BLaER1 treated with 17β-estradiol and CSF1 and Interleukin-3, amounts not matched to agents 10 nM and 100 nM (cell line): ENCODE measurements at regions not wholly inside any gene's neighbourhood (a gene's known extent, or its start where the extent isn't known, plus 50 kb on each side); places are given as distances from the start of the nearest gene placed in this dataset.
"Not testable (repeated sequence)": the region's sequence is repeated elsewhere in the genome, so short reads cannot be mapped to it uniquely, and the experiment has no call there.

ENCODE experiments used
- H3K27ac ChIP-seq, 11 experiments: shearing (Covaris generic); formaldehyde crosslinking; 2 replicates each; pipeline ENCODE4 v1.8.1; 2022
- H3K27me3 ChIP-seq, 11 experiments: shearing (Covaris generic); formaldehyde crosslinking; 2 replicates each; pipeline ENCODE4 v1.8.1; 2022
- H3K36me3 ChIP-seq, 11 experiments: shearing (Covaris generic); formaldehyde crosslinking; 2 replicates each; pipeline ENCODE4 v1.8.1; 2022
- H3K4me1 ChIP-seq, 10 experiments: shearing (Covaris generic); formaldehyde crosslinking; 2 replicates each; pipeline ENCODE4 v1.8.1; 2022
- H3K4me2 ChIP-seq, 11 experiments: shearing (Covaris generic); formaldehyde crosslinking; 2 replicates each; pipeline ENCODE4 v1.8.1; 2022
- H3K4me3 ChIP-seq, 10 experiments: shearing (Covaris generic); formaldehyde crosslinking; 2 replicates each; pipeline ENCODE4 v1.8.1; 2022
- H3K9ac ChIP-seq, 11 experiments: shearing (Covaris generic); formaldehyde crosslinking; 2 replicates each; pipeline ENCODE4 v1.8.1; 2022
- H3K9me3 ChIP-seq, 11 experiments: shearing (Covaris generic); formaldehyde crosslinking; replicated peaks in 1 of 11; 2 replicates each; pipeline ENCODE4 v1.8.1; 2022
- H4K20me1 ChIP-seq, 11 experiments: shearing (Covaris generic); formaldehyde crosslinking; 2 replicates each; pipeline ENCODE4 v1.8.1; 2022
- Cebpa-rat ChIP-seq, 11 experiments: shearing (Covaris generic); IDR thresholded peaks; 2 replicates each; pipeline ENCODE4 v1.8.1; 2022

- Histone ChIP-seq H3K27me3 (no peaks in the 10 kb centered on the region), H3K4me1 (no peaks in the 10 kb centered on the region), H3K9ac (no peak overlapping the region), H3K4me3 (no peak overlapping the region), H4K20me1 (no peaks in the 10 kb centered on the region), H3K36me3 (no peaks in the 10 kb centered on the region), H3K4me2 (no peak overlapping the region), H3K9me3 (peaks cover 0 to 6% (median 0%) of the 10 kb centered on the region in 11 experiments; a peak in 1 of 22 replicates), H3K27ac (no peak overlapping the region)
- no peak for TF ChIP-seq Cebpa-rat (IDR thresholded peaks at IDR 0.05)
Observed at GRCh38 chr6:105519954-105520353, 117.1 kb upstream of the PREP start.

GRCh38 chr6:105518993-105519392 is 116.1 kb upstream of the PREP start:
- H3K9me3 ChIP-seq, H3K4me1 ChIP-seq: not testable (repeated sequence)

GRCh38 chr6:105515054-105515453 is 112.2 kb upstream of the PREP start:
- peaks cover 0 to 6% (median 0%) of the 10 kb centered on the region in 11 experiments; a peak in 1 of 22 replicates for H3K9me3 ChIP-seq
- H3K27me3 ChIP-seq, result no peaks in the 10 kb centered on the region
- no peak overlapping the region for H3K4me2 ChIP-seq
- TF ChIP-seq Cebpa-rat (IDR thresholded peaks at IDR 0.05), result no peak
- H3K36me3 ChIP-seq, result no peaks in the 10 kb centered on the region
- H3K9ac ChIP-seq, result no peak overlapping the region
- no peaks in the 10 kb centered on the region for H3K4me1 ChIP-seq
- H3K27ac ChIP-seq, result no peak overlapping the region
- H4K20me1 ChIP-seq, result no peaks in the 10 kb centered on the region
- no peak overlapping the region for H3K4me3 ChIP-seq

More at GRCh38 chr6:105518993-105519392, 116.1 kb upstream of the PREP start:
- H3K27me3 ChIP-seq, H3K4me3 ChIP-seq, H3K4me2 ChIP-seq, H4K20me1 ChIP-seq, H3K27ac ChIP-seq, H3K36me3 ChIP-seq, H3K9ac ChIP-seq: not testable (repeated sequence)

GRCh38 chr6:105514306-105514705 is 111.4 kb upstream of the PREP start:
- Histone ChIP-seq H3K36me3 (no peaks in the 10 kb centered on the region), H4K20me1 (no peaks in the 10 kb centered on the region), H3K9ac (no peak overlapping the region), H3K9me3 (peaks cover 0 to 6% (median 0%) of the 10 kb centered on the region in 11 experiments; a peak in 1 of 22 replicates), H3K4me3 (no peak overlapping the region), H3K4me2 (no peak overlapping the region), H3K4me1 (0 out of 20 replicates have a peak, but pooled peaks cover 0 to 3% (median 0%) of the 10 kb centered on the region in 10 experiments), H3K27ac (no peak overlapping the region), H3K27me3 (no peaks in the 10 kb centered on the region)
- no peak for TF ChIP-seq Cebpa-rat (IDR thresholded peaks at IDR 0.05)

GRCh38 chr6:105511639-105512038 is 108.8 kb upstream of the PREP start:
- no peak overlapping the region for H3K9ac ChIP-seq
- no peaks in the 10 kb centered on the region for H3K9me3 ChIP-seq
- no peaks in the 10 kb centered on the region for H4K20me1 ChIP-seq
- H3K36me3 ChIP-seq, result no peaks in the 10 kb centered on the region
- H3K27ac ChIP-seq, result no peak overlapping the region
- no peak overlapping the region for H3K4me2 ChIP-seq
- no peaks in the 10 kb centered on the region for H3K27me3 ChIP-seq
- no peak for TF ChIP-seq Cebpa-rat (IDR thresholded peaks at IDR 0.05)
- H3K4me1 ChIP-seq, result 0 out of 20 replicates have a peak, but pooled peaks cover 0 to 3% (median 0%) of the 10 kb centered on the region in 10 experiments
- no peak overlapping the region for H3K4me3 ChIP-seq

GRCh38 chr6:105510746-105511145 is 107.9 kb upstream of the PREP start:
- H3K4me2 ChIP-seq, result no peak overlapping the region
- H3K36me3 ChIP-seq, result no peaks in the 10 kb centered on the region
- 0 out of 20 replicates have a peak, but pooled peaks cover 0 to 3% (median 0%) of the 10 kb centered on the region in 10 experiments for H3K4me1 ChIP-seq
- H3K27ac ChIP-seq, result no peak overlapping the region
- no peak for TF ChIP-seq Cebpa-rat (IDR thresholded peaks at IDR 0.05)
- H3K9ac ChIP-seq, result no peak overlapping the region
- H3K9me3 ChIP-seq, result no peaks in the 10 kb centered on the region
- no peaks in the 10 kb centered on the region for H3K27me3 ChIP-seq
- no peaks in the 10 kb centered on the region for H4K20me1 ChIP-seq
- H3K4me3 ChIP-seq, result no peak overlapping the region

GRCh38 chr6:105509506-105510331 is 106.8 kb upstream of the PREP start:
- no peak overlapping the region for H3K4me3 ChIP-seq
- H4K20me1 ChIP-seq, result no peaks in the 10 kb centered on the region
- 0 out of 20 replicates have a peak, but pooled peaks cover 0 to 3% (median 0%) of the 10 kb centered on the region in 10 experiments for H3K4me1 ChIP-seq
- H3K4me2 ChIP-seq, result no peak overlapping the region
- TF ChIP-seq Cebpa-rat (IDR thresholded peaks at IDR 0.05), result no peak
- no peaks in the 10 kb centered on the region for H3K27me3 ChIP-seq
- H3K9ac ChIP-seq, result no peak overlapping the region
- H3K9me3 ChIP-seq, result no peaks in the 10 kb centered on the region
- H3K36me3 ChIP-seq, result no peaks in the 10 kb centered on the region
- no peak overlapping the region for H3K27ac ChIP-seq

- TF ChIP-seq Cebpa-rat (IDR thresholded peaks at IDR 0.05), result no peak
- Histone ChIP-seq H3K9me3 (no peaks in the 10 kb centered on the region), H3K4me1 (0 out of 20 replicates have a peak, but pooled peaks cover 0 to 3% (median 0%) of the 10 kb centered on the region in 10 experiments), H3K4me2 (no peak overlapping the region), H3K27ac (no peak overlapping the region), H3K27me3 (no peaks in the 10 kb centered on the region), H4K20me1 (no peaks in the 10 kb centered on the region), H3K36me3 (no peaks in the 10 kb centered on the region), H3K4me3 (no peak overlapping the region), H3K9ac (no peak overlapping the region)
Observed at GRCh38 chr6:105507811-105508210, 104.9 kb upstream of the PREP start.

GRCh38 chr6:105504706-105505105 is 101.8 kb upstream of the PREP start:
- Histone ChIP-seq H3K36me3 (no peaks in the 10 kb centered on the region), H3K9me3 (no peaks in the 10 kb centered on the region), H3K4me3 (no peak overlapping the region), H4K20me1 (no peaks in the 10 kb centered on the region), H3K4me2 (no peak overlapping the region), H3K9ac (no peak overlapping the region), H3K27me3 (no peaks in the 10 kb centered on the region), H3K27ac (no peak overlapping the region), H3K4me1 (0 out of 20 replicates have a peak, but pooled peaks cover 0 to 3% (median 0%) of the 10 kb centered on the region in 10 experiments)
- TF ChIP-seq Cebpa-rat (IDR thresholded peaks at IDR 0.05), result no peak

GRCh38 chr6:105503641-105504040 is 100.8 kb upstream of the PREP start:
- Histone ChIP-seq H3K4me1 (no peaks in the 10 kb centered on the region), H3K36me3 (no peaks in the 10 kb centered on the region), H3K4me3 (no peak overlapping the region), H3K9ac (no peak overlapping the region), H3K27ac (no peak overlapping the region), H3K4me2 (no peak overlapping the region), H3K9me3 (no peaks in the 10 kb centered on the region), H3K27me3 (no peaks in the 10 kb centered on the region), H4K20me1 (no peaks in the 10 kb centered on the region)
- no peak for TF ChIP-seq Cebpa-rat (IDR thresholded peaks at IDR 0.05)
